ENCODE measurements at regions not wholly inside any gene's neighbourhood (a gene's known extent, or its start where the extent isn't known, plus 50 kb on each side); places are given as distances from the start of the nearest gene placed in this dataset.
"Not testable (repeated sequence)": the region's sequence is repeated elsewhere in the genome, so short reads cannot be mapped to it uniquely, and the experiment has no call there.

- no peaks in the 10 kb centered on the region for H3K9me3 Mint-ChIP-seq
- POLR2A ChIA-PET, result interaction anchor here (0.5 kb wide), 1 partner anchor 86 kb away, joined by 4 read pairs; no protein-coding TSS in a partner anchor
- intact Hi-C loops (cut with micrococcal nuclease), result no loop called here
- CTCF ChIA-PET, result no interaction called here
- no peaks in the 10 kb centered on the region for H3K4me1 Mint-ChIP-seq (ENCODE audit: low read depth)
- H3K27ac Mint-ChIP-seq, result no peak overlapping the region
- DNase-seq (no peak), ATAC-seq (no peak)
- no peak overlapping the region for H3K4me3 Mint-ChIP-seq
- no peaks in the 10 kb centered on the region for H3K36me3 Mint-ChIP-seq (ENCODE audit: low read depth)
- no peaks in the 10 kb centered on the region for H3K27me3 Mint-ChIP-seq
- no peak for TF ChIP-seq CTCF (IDR thresholded peaks at IDR 0.05)
These were observed 50.4 kb downstream of the KATNIP start for GRCh38 chr16:27600381-27600780.

- no peak for DNase-seq
- H3K36me3 Mint-ChIP-seq (ENCODE audit: low read depth), result no peaks in the 10 kb centered on the region
- H3K27me3 Mint-ChIP-seq, result no peaks in the 10 kb centered on the region
- intact Hi-C loops (cut with micrococcal nuclease), result no loop called here
- H3K9me3 Mint-ChIP-seq, result no peaks in the 10 kb centered on the region
- H3K4me3 Mint-ChIP-seq, result no peak overlapping the region
- no peak for ATAC-seq
- CTCF ChIA-PET, result no interaction called here
- POLR2A ChIA-PET, result no interaction called here
- no peak for TF ChIP-seq CTCF (IDR thresholded peaks at IDR 0.05)
- H3K4me1 Mint-ChIP-seq (ENCODE audit: low read depth), result no peaks in the 10 kb centered on the region
- H3K27ac Mint-ChIP-seq, result no peak overlapping the region
These were observed 52.2 kb downstream of the KATNIP start for GRCh38 chr16:27602103-27602502.

- CTCF ChIA-PET, result interaction anchor here (0.7 to 1.9 kb wide), 3 partner anchors 10 to 24 kb away, joined by 3 to 7 read pairs (median 5); no protein-coding TSS in a partner anchor
- DNase-seq, result peak; percentile 16
- TF ChIP-seq CTCF (IDR thresholded peaks at IDR 0.05), result peak; percentile 79
- H3K27me3 Mint-ChIP-seq; H3K27ac Mint-ChIP-seq; intact Hi-C loops (cut with micrococcal nuclease); H3K4me1 Mint-ChIP-seq (ENCODE audit: low read depth); H3K9me3 Mint-ChIP-seq; ATAC-seq; POLR2A ChIA-PET; H3K4me3 Mint-ChIP-seq; H3K36me3 Mint-ChIP-seq (ENCODE audit: low read depth): not testable (repeated sequence)
These were observed 55.7 kb downstream of the KATNIP start for GRCh38 chr16:27605500-27606106.

GRCh38 chr16:27611340-27611739, 61.4 kb downstream of the KATNIP start:
- H3K4me3 Mint-ChIP-seq, result no peak overlapping the region
- no peak overlapping the region for H3K27ac Mint-ChIP-seq
- ATAC-seq (no peak), DNase-seq (no peak)
- no peaks in the 10 kb centered on the region for H3K4me1 Mint-ChIP-seq (ENCODE audit: low read depth)
- ChIA-PET CTCF (no interaction called here), POLR2A (interaction anchor here (0.8 kb wide), 1 partner anchor 10 kb away, joined by 3 read pairs; no protein-coding TSS in a partner anchor)
- no peaks in the 10 kb centered on the region for H3K27me3 Mint-ChIP-seq
- intact Hi-C loops (cut with micrococcal nuclease), result no loop called here
- H3K36me3 Mint-ChIP-seq (ENCODE audit: low read depth), result no peaks in the 10 kb centered on the region
- TF ChIP-seq CTCF (IDR thresholded peaks at IDR 0.05), result no peak
- no peaks in the 10 kb centered on the region for H3K9me3 Mint-ChIP-seq

- no peak overlapping the region for H3K4me3 Mint-ChIP-seq
- H3K36me3 Mint-ChIP-seq (ENCODE audit: low read depth), result no peaks in the 10 kb centered on the region
- DNase-seq (no peak), ATAC-seq (no peak)
- ChIA-PET POLR2A (no interaction called here), CTCF (interaction anchor here (0.7 kb wide), 1 partner anchor 885 kb away, joined by 3 read pairs; no protein-coding TSS in a partner anchor)
- no peaks in the 10 kb centered on the region for H3K4me1 Mint-ChIP-seq (ENCODE audit: low read depth)
- H3K9me3 Mint-ChIP-seq, result no peaks in the 10 kb centered on the region
- intact Hi-C loops (cut with micrococcal nuclease), result no loop called here
- no peaks in the 10 kb centered on the region for H3K27me3 Mint-ChIP-seq
- no peak for TF ChIP-seq CTCF (IDR thresholded peaks at IDR 0.05)
- no peak overlapping the region for H3K27ac Mint-ChIP-seq
These were observed 63.4 kb downstream of the KATNIP start for GRCh38 chr16:27613238-27613791.
